ENCODE measurements at regions not wholly inside any gene's neighbourhood (a gene's known extent, or its start where the extent isn't known, plus 50 kb on each side); places are given as distances from the start of the nearest gene placed in this dataset.

DNA sequence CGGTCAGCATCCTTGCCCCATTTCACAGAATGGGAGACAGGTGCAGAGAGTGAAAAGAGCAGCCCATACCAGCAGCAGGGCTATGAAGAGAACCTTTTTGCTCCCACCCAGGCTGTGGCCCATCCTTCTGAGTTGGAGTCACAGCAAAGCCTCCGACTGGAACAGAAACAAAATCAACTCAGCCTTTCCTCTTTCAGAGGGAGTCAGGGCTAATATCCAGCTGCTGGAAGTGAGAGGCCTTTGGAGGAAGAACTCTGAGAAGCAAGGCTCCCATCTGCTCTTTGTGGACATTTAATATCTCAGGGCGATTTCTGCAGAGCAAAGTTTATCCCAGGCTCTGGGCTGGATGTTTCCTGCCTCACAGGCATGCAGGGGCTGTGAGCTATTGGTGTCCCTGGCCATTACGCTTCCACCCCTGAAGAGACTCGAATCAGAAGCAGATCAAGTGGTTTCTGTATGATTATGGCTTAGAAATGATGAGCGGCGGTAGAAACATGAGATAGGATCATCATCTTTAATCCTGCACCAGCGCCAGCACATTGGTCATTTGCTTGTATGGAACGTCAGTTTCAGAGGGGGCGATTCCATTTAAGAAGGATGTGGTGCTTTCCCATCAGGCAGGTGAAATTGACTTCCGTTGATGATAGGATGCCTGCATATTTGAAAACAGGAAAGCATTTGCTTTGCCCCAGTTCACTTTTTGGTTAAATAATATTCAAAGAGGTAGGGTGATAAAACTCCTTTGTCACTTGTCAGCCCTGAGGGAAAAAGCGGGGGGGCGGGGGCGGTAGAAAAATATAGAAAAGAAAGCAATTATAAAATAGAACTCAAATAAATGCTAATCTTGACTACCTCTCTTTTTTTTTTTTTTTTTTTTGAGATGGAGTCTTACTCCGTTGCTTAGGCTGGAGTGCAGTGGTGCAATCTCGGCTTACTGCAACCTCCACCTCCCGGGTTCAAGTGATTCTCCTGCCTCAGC lies 152.4 kb downstream of the LRRC30 start:
- H3K9me3 Mint-ChIP-seq (ENCODE audit: unreplicated experiment) = no peaks in the 10 kb centered on the region
- peaks cover 5% of the 10 kb centered on the region for H3K27me3 Mint-ChIP-seq (ENCODE audit: unreplicated experiment)
- no peaks in the 10 kb centered on the region for H3K36me3 Mint-ChIP-seq (ENCODE audit: low read depth, unreplicated experiment)
- no peak overlapping the region for H3K4me3 Mint-ChIP-seq (ENCODE audit: unreplicated experiment)
- DNase-seq (ENCODE audit: low spot score) = no peak
- peaks cover 30% of the 10 kb centered on the region for H3K4me1 Mint-ChIP-seq (ENCODE audit: unreplicated experiment)
- H3K27ac Mint-ChIP-seq (ENCODE audit: unreplicated experiment) = peak overlapping the region; percentile 53
- no peak for TF ChIP-seq CTCF (IDR thresholded peaks at IDR 0.05; ENCODE audit: unreplicated experiment)

GRCh38 chr18:7388741-7389140 lies 157.9 kb downstream of the LRRC30 start:
- Mint-ChIP-seq H3K4me3 (ENCODE audit: unreplicated experiment) (no peak overlapping the region), H3K9me3 (ENCODE audit: unreplicated experiment) (no peaks in the 10 kb centered on the region), H3K36me3 (ENCODE audit: low read depth, unreplicated experiment) (no peaks in the 10 kb centered on the region), H3K4me1 (ENCODE audit: unreplicated experiment) (peaks cover 5% of the 10 kb centered on the region), H3K27ac (ENCODE audit: unreplicated experiment) (no peak overlapping the region), H3K27me3 (ENCODE audit: unreplicated experiment) (peaks cover 2% of the 10 kb centered on the region)
- DNase-seq (ENCODE audit: low spot score) = no peak
- TF ChIP-seq CTCF (IDR thresholded peaks at IDR 0.05; ENCODE audit: unreplicated experiment) = no peak

GRCh38 chr18:7390731-7391492 lies 160.0 kb downstream of the LRRC30 start:
- DNase-seq (ENCODE audit: low spot score) = no peak
- no peak overlapping the region for H3K27ac Mint-ChIP-seq (ENCODE audit: unreplicated experiment)

GRCh38 chr18:7393080-7393479 lies 162.2 kb downstream of the LRRC30 start:
- no peak overlapping the region for H3K4me3 Mint-ChIP-seq (ENCODE audit: unreplicated experiment)
- no peak overlapping the region for H3K27ac Mint-ChIP-seq (ENCODE audit: unreplicated experiment)

More at GRCh38 chr18:7390731-7391492, 160.0 kb downstream of the LRRC30 start:
- Mint-ChIP-seq H3K9me3 (ENCODE audit: unreplicated experiment) (no peaks in the 10 kb centered on the region), H3K27me3 (ENCODE audit: unreplicated experiment) (peaks cover 2% of the 10 kb centered on the region), H3K36me3 (ENCODE audit: low read depth, unreplicated experiment) (no peaks in the 10 kb centered on the region), H3K4me1 (ENCODE audit: unreplicated experiment) (no peaks in the 10 kb centered on the region), H3K4me3 (ENCODE audit: unreplicated experiment) (no peak overlapping the region)
- no peak for TF ChIP-seq CTCF (IDR thresholded peaks at IDR 0.05; ENCODE audit: unreplicated experiment)

More at GRCh38 chr18:7393080-7393479, 162.2 kb downstream of the LRRC30 start:
- H3K4me1 Mint-ChIP-seq (ENCODE audit: unreplicated experiment) = no peaks in the 10 kb centered on the region
- DNase-seq (ENCODE audit: low spot score) = no peak
- H3K36me3 Mint-ChIP-seq (ENCODE audit: low read depth, unreplicated experiment) = no peaks in the 10 kb centered on the region
- H3K9me3 Mint-ChIP-seq (ENCODE audit: unreplicated experiment) = no peaks in the 10 kb centered on the region
- TF ChIP-seq CTCF (IDR thresholded peaks at IDR 0.05; ENCODE audit: unreplicated experiment) = no peak
- peaks cover 2% of the 10 kb centered on the region for H3K27me3 Mint-ChIP-seq (ENCODE audit: unreplicated experiment)

Data from endothelial cell (in vitro differentiated cells).